ENCODE measurements at regions not wholly inside any gene's neighbourhood (a gene's known extent, or its start where the extent isn't known, plus 50 kb on each side); places are given as distances from the start of the nearest gene placed in this dataset.

GRCh38 chr5:23675456-23675855 is 168.0 kb downstream of the PRDM9 start:
- H3K27me3 ChIP-seq (ENCODE audit: control insufficient read depth, low read length): no peaks in the 10 kb centered on the region
- no peaks in the 10 kb centered on the region for H3K79me2 ChIP-seq (ENCODE audit: control insufficient read depth, low read length)
- no peaks in the 10 kb centered on the region for H3F3A ChIP-seq (ENCODE audit: control insufficient read depth, insufficient read depth)
- no peaks in the 10 kb centered on the region for H3K4me1 ChIP-seq (ENCODE audit: control insufficient read depth, low read length)
- no peak for TF ChIP-seq CTCF (IDR thresholded peaks at IDR 0.05; ENCODE audit: low read depth, low read length, poor library complexity, severe bottlenecking)
- no peak for TF ChIP-seq EZH2phosphoT487 (IDR thresholded peaks at IDR 0.05; ENCODE audit: borderline replicate concordance, low read length)
- no peaks in the 10 kb centered on the region for H3K36me3 ChIP-seq (ENCODE audit: control insufficient read depth, low read length)
- H3K27ac ChIP-seq (ENCODE audit: low read depth, low read length): no peak overlapping the region
- H3K4me2 ChIP-seq (ENCODE audit: low read length): no peak overlapping the region
- H3K4me3 ChIP-seq (ENCODE audit: low read length): no peak overlapping the region
- H4K20me1 ChIP-seq (ENCODE audit: control insufficient read depth, insufficient read depth, low read depth, low read length): no peaks in the 10 kb centered on the region
- H3K9me2 ChIP-seq (replicated peaks; ENCODE audit: control insufficient read depth, low read length): no peaks in the 10 kb centered on the region
- H3K9me3 ChIP-seq (ENCODE audit: control insufficient read depth, insufficient read depth, low read length): peaks cover 12% of the 10 kb centered on the region; the same call in 1 of the 2 replicates

GRCh38 chr5:23677996-23678395 is 170.6 kb downstream of the PRDM9 start:
- no peak overlapping the region for H3K27ac ChIP-seq (ENCODE audit: low read depth, low read length)
- no peak overlapping the region for H3K4me3 ChIP-seq (ENCODE audit: low read length)
- no peaks in the 10 kb centered on the region for H3K4me1 ChIP-seq (ENCODE audit: control insufficient read depth, low read length)
- H3F3A ChIP-seq (ENCODE audit: control insufficient read depth, insufficient read depth): no peaks in the 10 kb centered on the region
- peaks cover 12% of the 10 kb centered on the region; the same call in 1 of the 2 replicates for H3K9me3 ChIP-seq (ENCODE audit: control insufficient read depth, insufficient read depth, low read length)
- TF ChIP-seq CTCF (IDR thresholded peaks at IDR 0.05; ENCODE audit: low read depth, low read length, poor library complexity, severe bottlenecking) (no peak), EZH2phosphoT487 (IDR thresholded peaks at IDR 0.05; ENCODE audit: borderline replicate concordance, low read length) (no peak)
- H3K36me3 ChIP-seq (ENCODE audit: control insufficient read depth, low read length): no peaks in the 10 kb centered on the region
- no peaks in the 10 kb centered on the region for H4K20me1 ChIP-seq (ENCODE audit: control insufficient read depth, insufficient read depth, low read depth, low read length)
- H3K27me3 ChIP-seq (ENCODE audit: control insufficient read depth, low read length): no peaks in the 10 kb centered on the region
- no peaks in the 10 kb centered on the region for H3K79me2 ChIP-seq (ENCODE audit: control insufficient read depth, low read length)
- no peaks in the 10 kb centered on the region for H3K9me2 ChIP-seq (replicated peaks; ENCODE audit: control insufficient read depth, low read length)
- H3K4me2 ChIP-seq (ENCODE audit: low read length): no peak overlapping the region

DNA sequence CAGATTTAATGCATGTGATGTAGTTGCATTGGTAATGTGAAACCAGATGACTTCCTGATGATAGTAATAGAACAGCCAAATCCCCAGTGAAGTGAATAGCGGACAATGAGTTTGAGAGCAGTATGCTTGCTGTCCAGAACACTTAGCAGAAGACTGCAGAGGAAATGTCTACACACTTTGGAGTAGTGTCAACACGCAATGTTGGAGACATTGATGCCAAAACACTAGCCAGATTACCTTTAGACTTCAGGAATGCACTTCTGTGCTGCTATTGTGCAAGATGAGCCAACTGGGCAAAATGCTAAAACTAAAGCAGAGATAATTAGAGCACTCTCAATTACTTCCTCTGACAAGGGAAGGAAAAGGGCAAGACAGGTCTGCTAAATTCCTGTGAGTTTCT is 176.7 kb downstream of the PRDM9 start:
- H3K27me3 ChIP-seq (ENCODE audit: control insufficient read depth, low read length): no peaks in the 10 kb centered on the region
- no peak overlapping the region for H3K4me3 ChIP-seq (ENCODE audit: low read length)
- H3K79me2 ChIP-seq (ENCODE audit: control insufficient read depth, low read length): no peaks in the 10 kb centered on the region
- H3K27ac ChIP-seq (ENCODE audit: low read depth, low read length): no peak overlapping the region
- H3K9me3 ChIP-seq (ENCODE audit: control insufficient read depth, insufficient read depth, low read length): no peaks in the 10 kb centered on the region
- no peaks in the 10 kb centered on the region for H3K36me3 ChIP-seq (ENCODE audit: control insufficient read depth, low read length)
- H3F3A ChIP-seq (ENCODE audit: control insufficient read depth, insufficient read depth): no peaks in the 10 kb centered on the region
- no peak overlapping the region for H3K4me2 ChIP-seq (ENCODE audit: low read length)
- no peaks in the 10 kb centered on the region for H3K9me2 ChIP-seq (replicated peaks; ENCODE audit: control insufficient read depth, low read length)
- TF ChIP-seq EZH2phosphoT487 (IDR thresholded peaks at IDR 0.05; ENCODE audit: borderline replicate concordance, low read length) (no peak), CTCF (IDR thresholded peaks at IDR 0.05; ENCODE audit: low read depth, low read length, poor library complexity, severe bottlenecking) (no peak)
- H3K4me1 ChIP-seq (ENCODE audit: control insufficient read depth, low read length): no peaks in the 10 kb centered on the region
- no peaks in the 10 kb centered on the region for H4K20me1 ChIP-seq (ENCODE audit: control insufficient read depth, insufficient read depth, low read depth, low read length)
